ENCODE measurements at regions not wholly inside any gene's neighbourhood (a gene's known extent, or its start where the extent isn't known, plus 50 kb on each side); places are given as distances from the start of the nearest gene placed in this dataset.
"Not testable (repeated sequence)": the region's sequence is repeated elsewhere in the genome, so short reads cannot be mapped to it uniquely, and the experiment has no call there.

DNA sequence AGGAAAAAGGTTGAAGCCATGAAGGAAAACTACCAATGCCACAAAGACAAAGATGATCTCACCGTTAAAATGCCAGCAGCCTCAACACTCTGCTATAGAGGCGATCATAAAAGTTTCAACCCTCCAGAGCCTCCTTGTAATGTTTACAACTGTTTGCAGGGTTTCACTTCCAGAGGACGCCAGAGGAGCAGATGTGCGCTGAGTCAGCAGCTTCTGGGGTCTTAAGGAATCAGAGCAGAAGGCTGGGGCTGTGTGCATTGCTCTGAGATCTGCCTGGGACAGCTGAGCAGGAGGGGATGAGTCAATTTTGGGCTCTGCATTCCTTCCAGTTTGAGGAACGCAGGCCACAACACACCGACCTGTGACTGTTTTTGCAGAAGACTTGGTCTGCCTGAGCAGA is 98.3 kb downstream of the TMEM130 start:
- no peaks in the 10 kb centered on the region for H3K36me3 Mint-ChIP-seq
- peaks cover 13% of the 10 kb centered on the region for H3K4me1 Mint-ChIP-seq
- ATAC-seq (ENCODE audit: low read depth) (no peak), DNase-seq (ENCODE audit: low spot score in 2 of 2) (no peak)
- no peaks in the 10 kb centered on the region for H3K9me3 Mint-ChIP-seq
- no peak overlapping the region for H3K4me3 Mint-ChIP-seq
- H3K27ac Mint-ChIP-seq: no peak overlapping the region
- H3K27me3 Mint-ChIP-seq: peaks cover 20% of the 10 kb centered on the region

DNA sequence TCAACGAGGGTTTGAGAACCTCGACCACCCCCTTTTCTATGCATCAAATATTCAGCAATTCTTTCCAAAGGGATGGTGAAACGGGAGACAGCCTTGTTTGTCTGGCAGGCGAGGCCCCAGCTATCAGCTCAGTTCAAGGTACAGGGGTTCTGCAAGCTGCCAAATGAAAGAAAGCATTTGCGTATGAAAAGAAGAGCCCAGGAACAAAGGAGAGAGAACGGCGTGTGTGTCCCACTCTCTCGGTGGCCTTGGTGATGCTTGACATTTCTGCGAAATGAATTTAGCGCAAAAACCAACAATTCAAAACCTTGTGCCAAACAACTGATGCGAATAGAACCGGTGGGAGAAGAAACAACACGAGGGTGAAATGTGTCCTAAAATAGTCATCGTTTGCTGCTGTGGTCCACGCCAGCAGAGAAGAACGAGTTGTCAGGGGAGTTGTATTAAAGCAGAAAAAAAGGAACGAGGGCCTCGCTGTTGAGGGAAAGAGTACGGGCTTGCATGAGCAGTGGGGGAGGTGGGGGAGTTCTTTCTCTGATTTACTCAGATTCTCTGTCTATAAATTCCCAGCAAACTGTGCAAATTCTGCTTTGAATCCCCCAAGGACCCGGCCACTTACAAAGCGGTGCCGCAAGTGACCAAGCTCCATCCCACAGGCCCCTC is 97.7 kb downstream of the TMEM130 start:
- H3K4me3 Mint-ChIP-seq: peak overlapping the region; percentile 28
- peaks cover 22% of the 10 kb centered on the region for H3K27me3 Mint-ChIP-seq
- ATAC-seq (ENCODE audit: low read depth) (no peak), DNase-seq (ENCODE audit: low spot score in 2 of 2) (no peak)
- no peak overlapping the region for H3K27ac Mint-ChIP-seq
- H3K36me3 Mint-ChIP-seq: no peaks in the 10 kb centered on the region
- peaks cover 13% of the 10 kb centered on the region for H3K4me1 Mint-ChIP-seq
- H3K9me3 Mint-ChIP-seq: no peaks in the 10 kb centered on the region

DNA sequence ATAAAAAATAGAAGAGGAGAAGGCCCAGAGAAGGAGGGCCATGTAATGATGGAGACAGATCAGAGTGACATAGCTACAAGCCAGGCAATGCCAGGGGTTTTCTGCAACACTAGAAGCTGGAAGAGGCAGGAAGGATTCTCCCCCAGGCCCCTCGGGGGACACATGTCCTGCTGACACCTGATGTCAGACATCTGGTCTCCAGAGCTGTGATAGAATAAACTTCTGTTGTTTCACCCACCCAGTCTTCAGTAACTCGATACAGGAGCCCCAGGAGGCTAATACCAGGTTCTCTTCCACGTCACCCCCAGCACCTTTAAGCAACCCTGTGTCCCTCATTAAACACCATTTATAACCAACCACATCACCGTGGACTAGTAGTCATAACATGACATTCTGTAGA is 94.9 kb downstream of the TMEM130 start:
- peaks cover 1% of the 10 kb centered on the region for H3K36me3 Mint-ChIP-seq
- no peak for DNase-seq (ENCODE audit: low spot score in 2 of 2)
- peaks cover 25% of the 10 kb centered on the region for H3K27me3 Mint-ChIP-seq
- no peak overlapping the region for H3K4me3 Mint-ChIP-seq
- no peak for ATAC-seq (ENCODE audit: low read depth)
- H3K9me3 Mint-ChIP-seq: peaks cover 1% of the 10 kb centered on the region
- H3K27ac Mint-ChIP-seq: no peak overlapping the region
- peaks cover 13% of the 10 kb centered on the region for H3K4me1 Mint-ChIP-seq

DNA sequence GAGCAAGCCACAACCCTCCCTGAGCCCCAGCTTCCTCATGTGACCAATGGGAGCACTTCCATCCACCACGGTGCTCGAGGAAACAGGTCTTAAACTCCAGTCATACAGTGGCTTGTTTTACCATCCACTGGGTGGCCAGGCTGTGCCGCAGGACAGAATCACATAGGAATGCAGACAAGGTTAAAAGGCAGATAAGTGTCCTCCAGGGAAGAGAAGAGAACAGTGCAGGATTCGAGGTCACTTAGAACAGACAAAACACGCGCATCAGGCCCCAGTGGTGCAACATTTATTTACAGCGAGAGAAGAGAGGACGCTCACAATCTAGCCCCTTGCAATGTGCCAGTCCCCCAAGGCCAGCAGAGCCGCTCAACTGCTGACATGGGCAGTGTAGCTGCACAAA is 92.8 kb downstream of the TMEM130 start:
- peaks cover 1% of the 10 kb centered on the region for H3K9me3 Mint-ChIP-seq
- no peak overlapping the region for H3K27ac Mint-ChIP-seq
- H3K27me3 Mint-ChIP-seq: peaks cover 19% of the 10 kb centered on the region
- H3K4me3 Mint-ChIP-seq: no peak overlapping the region
- H3K36me3 Mint-ChIP-seq: peaks cover 1% of the 10 kb centered on the region
- no peak for ATAC-seq (ENCODE audit: low read depth)
- no peak for DNase-seq (ENCODE audit: low spot score in 2 of 2)
- H3K4me1 Mint-ChIP-seq: peaks cover 7% of the 10 kb centered on the region

DNA sequence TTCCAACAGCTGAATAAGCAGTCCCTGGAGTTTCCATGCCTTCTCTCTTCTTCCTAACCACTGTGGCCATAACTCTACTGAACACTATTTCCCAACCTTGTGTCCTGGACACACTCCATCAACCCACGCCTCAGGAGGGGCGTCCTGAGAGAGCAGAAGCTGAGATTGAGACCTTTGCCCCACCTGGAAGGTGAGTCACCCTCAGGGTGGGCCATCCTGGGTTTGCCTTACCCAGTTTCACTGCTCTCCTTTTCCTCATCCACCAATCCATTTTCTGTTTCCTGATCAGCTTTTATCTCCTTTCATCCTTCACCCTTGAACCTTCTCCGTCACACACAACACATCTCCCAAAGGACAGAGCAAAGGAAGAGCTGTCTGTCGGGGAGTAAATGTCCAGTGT is 91.4 kb downstream of the TMEM130 start:
- peaks cover 1% of the 10 kb centered on the region for H3K9me3 Mint-ChIP-seq
- no peak overlapping the region for H3K27ac Mint-ChIP-seq
- H3K4me3 Mint-ChIP-seq: no peak overlapping the region
- no peak for ATAC-seq (ENCODE audit: low read depth)
- H3K36me3 Mint-ChIP-seq: peaks cover 1% of the 10 kb centered on the region
- H3K27me3 Mint-ChIP-seq: peaks cover 12% of the 10 kb centered on the region
- DNase-seq (ENCODE audit: low spot score in 2 of 2): no peak
- H3K4me1 Mint-ChIP-seq: no peaks in the 10 kb centered on the region

DNA sequence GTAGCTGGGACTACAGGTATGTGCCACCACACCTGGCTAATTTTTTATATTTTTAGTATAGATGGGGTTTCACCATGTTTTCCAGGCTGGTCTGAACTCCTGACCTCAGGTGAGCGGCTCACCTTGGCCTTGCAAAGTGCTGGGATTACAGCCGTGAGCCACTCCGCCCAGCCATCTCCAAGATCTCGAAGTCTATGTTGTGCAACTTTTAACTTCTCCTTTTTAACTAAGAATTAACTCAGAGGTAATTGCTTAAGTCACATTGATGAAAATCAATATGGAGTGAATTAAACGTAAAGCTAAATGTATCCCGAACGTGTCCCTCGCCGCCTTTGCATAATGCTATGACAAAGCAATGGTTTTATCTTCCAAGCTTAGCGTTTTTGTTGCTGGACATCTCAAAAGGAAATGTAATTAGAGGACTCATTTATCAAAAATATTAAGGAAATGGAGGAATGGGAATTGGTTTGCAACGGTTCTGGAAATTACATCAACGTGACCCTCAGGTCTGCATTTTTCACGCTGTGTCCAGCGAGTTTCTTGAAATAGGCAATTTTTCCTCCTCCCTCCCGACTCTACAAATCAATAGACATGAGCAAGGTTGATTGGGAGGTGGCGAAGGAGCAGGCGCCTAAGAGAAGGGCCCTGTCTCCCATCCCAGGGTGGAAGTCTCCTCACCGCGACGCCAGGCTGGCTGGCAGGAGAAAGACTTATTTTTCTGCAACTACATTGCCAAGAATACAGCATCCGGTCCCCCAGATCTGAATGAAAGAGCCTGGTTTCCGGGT is 89.8 kb downstream of the TMEM130 start:
- peaks cover 16% of the 10 kb centered on the region for H3K27me3 Mint-ChIP-seq
- H3K4me1 Mint-ChIP-seq: no peaks in the 10 kb centered on the region
- no peak for DNase-seq (ENCODE audit: low spot score in 2 of 2)
- no peak for ATAC-seq (ENCODE audit: low read depth)
- peaks cover 1% of the 10 kb centered on the region for H3K36me3 Mint-ChIP-seq
- no peak overlapping the region for H3K27ac Mint-ChIP-seq
- peaks cover 1% of the 10 kb centered on the region for H3K9me3 Mint-ChIP-seq
- H3K4me3 Mint-ChIP-seq: no peak overlapping the region

DNA sequence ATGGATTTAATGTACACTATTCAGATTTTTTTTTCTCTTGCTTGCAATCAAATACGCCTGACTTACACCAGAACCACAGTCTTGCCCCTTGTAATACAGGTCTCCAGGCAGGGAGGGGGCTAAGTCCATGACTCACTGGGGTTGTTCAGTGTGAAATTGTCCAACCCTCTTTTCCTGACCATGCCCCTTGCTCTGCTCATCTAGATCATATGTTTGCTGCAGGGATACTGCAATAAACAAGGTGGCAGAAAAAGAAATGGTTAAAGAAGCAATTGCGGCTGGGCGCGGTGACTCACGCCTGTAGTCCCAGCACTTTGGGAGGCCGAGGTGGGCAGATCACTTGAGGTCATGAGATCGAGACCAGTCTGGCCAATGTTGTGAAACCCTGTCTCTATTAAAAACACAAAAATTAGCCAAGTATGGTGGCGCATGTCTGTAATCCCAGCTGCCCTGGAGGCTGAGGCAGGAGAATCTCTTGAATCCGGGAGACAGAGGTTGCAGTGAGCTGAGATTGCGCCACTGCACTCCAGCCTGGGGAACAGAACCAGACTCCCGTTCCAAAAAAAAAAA is 85.5 kb downstream of the TMEM130 start:
- Mint-ChIP-seq H3K27ac (no peak overlapping the region), H3K4me1 (no peaks in the 10 kb centered on the region), H3K27me3 (peaks cover 9% of the 10 kb centered on the region), H3K9me3 (no peaks in the 10 kb centered on the region), H3K36me3 (no peaks in the 10 kb centered on the region), H3K4me3 (no peak overlapping the region)
- no peak for ATAC-seq (ENCODE audit: low read depth)
- DNase-seq (ENCODE audit: low spot score in 2 of 2): no peak

DNA sequence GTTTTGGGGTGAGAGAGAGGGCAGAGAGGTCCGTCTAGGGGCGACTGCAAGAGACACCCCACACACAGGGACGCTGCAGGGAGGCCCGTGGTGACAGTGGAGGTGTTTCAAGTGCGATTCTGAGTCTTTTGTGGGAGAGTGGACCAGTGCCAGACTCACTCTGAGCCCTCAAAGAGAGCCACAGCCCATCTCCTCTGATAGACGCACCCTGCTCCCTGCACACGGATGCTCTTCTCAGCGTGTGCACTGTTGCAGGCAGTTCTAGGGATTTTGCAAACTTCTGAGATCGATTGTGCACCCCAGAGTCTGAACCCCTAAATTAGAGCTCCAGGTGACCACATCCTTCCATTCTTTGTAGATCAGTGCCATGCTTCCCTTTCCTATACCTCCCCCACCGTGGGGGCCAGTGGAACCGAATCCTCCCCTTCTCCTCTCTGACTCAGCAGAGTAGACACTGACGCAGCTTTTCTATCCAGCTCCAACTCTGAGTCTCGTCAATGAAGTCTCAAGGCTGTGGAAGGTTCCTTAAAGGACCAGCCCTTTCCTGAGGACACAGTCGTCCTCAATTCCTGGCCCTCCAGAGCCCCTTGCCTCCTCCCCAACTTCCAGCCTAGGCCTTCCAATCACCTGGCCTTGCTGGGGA is 83.8 kb downstream of the TMEM130 start:
- Mint-ChIP-seq H3K36me3 (no peaks in the 10 kb centered on the region), H3K4me1 (no peaks in the 10 kb centered on the region), H3K27me3 (peaks cover 9% of the 10 kb centered on the region), H3K27ac (no peak overlapping the region), H3K4me3 (no peak overlapping the region), H3K9me3 (no peaks in the 10 kb centered on the region)
- DNase-seq (ENCODE audit: low spot score in 2 of 2): no peak
- ATAC-seq (ENCODE audit: low read depth): no peak

DNA sequence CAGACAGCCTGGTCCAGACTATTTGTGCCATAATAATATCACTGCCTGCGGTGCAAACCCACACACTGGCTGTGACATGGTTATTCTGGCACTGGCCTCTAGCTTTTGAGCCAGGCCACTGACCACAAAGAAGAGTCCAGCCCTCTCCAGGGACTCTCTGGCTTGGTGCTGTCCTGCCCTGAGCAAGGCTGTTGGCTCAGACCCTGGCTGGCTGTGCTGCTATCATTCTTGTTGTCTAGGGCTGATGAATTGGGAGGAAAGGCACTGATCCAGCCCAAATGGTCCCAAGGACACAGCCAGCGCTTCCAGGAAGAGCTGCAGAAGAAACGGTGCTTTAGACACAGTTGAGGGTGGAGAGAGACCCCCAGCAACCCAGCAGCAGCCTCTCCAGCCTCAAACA is 80.8 kb downstream of the TMEM130 start:
- Mint-ChIP-seq H3K27me3 (peaks cover 12% of the 10 kb centered on the region), H3K9me3 (peaks cover 3% of the 10 kb centered on the region), H3K36me3 (no peaks in the 10 kb centered on the region), H3K27ac (no peak overlapping the region), H3K4me3 (no peak overlapping the region), H3K4me1 (no peaks in the 10 kb centered on the region)
- no peak for ATAC-seq (ENCODE audit: low read depth)
- DNase-seq (ENCODE audit: low spot score in 2 of 2): no peak

DNA sequence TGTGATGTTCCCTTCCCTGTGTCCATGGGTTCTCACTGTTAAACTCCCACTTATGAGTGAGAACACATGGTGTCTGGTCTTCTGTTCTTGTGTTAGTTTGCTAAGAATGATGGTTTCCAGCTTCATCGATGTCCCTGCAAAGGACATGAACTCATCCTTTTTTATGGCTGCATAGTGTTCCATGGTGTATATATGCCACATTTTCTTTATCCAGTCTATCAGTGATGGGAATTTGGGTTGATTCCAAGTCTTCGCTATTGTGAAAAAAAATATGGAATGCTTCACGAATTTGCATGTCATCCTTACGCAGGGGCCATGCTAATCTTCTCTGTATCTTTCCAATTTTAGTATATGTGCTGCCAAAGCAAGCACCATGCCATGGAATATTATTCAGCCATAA is 75.4 kb downstream of the TMEM130 start:
- not testable (repeated sequence) for H3K4me3 Mint-ChIP-seq; H3K27ac Mint-ChIP-seq; ATAC-seq (ENCODE audit: low read depth); DNase-seq (ENCODE audit: low spot score in 2 of 2); H3K27me3 Mint-ChIP-seq; H3K36me3 Mint-ChIP-seq; H3K9me3 Mint-ChIP-seq; H3K4me1 Mint-ChIP-seq

DNA sequence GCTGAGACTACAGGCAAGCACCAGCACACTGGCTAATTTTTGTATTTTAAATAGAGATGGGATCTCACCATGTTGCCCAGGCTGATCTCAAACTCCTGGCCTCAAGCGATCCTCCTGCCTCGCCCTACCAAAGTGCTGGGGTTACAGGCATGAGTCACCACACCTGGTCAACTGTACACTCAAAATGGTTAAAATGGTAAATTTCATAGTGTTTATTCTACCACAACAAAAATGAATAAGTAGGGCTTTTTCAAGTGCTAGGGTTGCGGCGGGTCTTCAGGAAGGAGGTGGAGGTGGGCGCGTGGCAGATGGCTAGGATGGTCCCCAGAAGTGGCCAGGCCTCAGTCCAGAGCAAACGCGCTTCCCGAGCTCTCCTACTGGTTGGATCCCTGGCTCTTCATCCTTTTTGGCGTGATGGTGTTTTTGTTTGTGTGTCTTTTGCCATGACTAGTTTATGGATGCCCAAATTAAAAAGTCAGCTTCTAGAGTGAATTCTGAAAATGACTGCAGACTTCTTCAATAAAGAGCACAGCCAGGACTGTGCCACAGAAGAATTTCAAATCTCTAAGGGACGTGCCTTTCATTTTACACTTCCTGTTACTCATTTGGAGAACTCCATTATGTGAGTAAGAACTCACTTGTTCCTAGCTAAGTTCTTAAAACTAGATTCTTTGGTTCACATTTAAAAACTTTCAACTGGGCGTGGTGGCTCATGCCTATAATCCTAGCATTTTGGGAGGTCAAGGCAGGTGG is 73.9 kb downstream of the TMEM130 start:
- Mint-ChIP-seq H3K27ac (no peak overlapping the region), H3K4me3 (no peak overlapping the region), H3K9me3 (peaks cover 12% of the 10 kb centered on the region), H3K36me3 (no peaks in the 10 kb centered on the region), H3K27me3 (peaks cover 8% of the 10 kb centered on the region), H3K4me1 (no peaks in the 10 kb centered on the region)
- DNase-seq (ENCODE audit: low spot score in 2 of 2) (no peak), ATAC-seq (ENCODE audit: low read depth) (no peak)

All from memory B cell (primary cell).